Upper lobe of left lung (tissue), 4 donors: ENCODE measurements at regions not wholly inside any gene's neighbourhood (a gene's known extent, or its start where the extent isn't known, plus 50 kb on each side); places are given as distances from the start of the nearest gene placed in this dataset.

ENCODE experiments used
- POLR2A ChIP-seq, 4 donors: fragments of 450-650 bp; IDR thresholded peaks; one replicate each; pipeline ENCODE4 v1.5.1; 2016 to 2017; ENCODE audit warnings: antibody characterized with exemption in 4 of 4, mild to moderate bottlenecking in 2 of 4
- POLR2AphosphoS5 ChIP-seq, 2 donors: sonication (generic); formaldehyde crosslinking; IDR thresholded peaks; one replicate each; pipeline ENCODE4 v1.5.1; 2017; ENCODE audit warnings: antibody characterized with exemption in 2 of 2
- TF ChIP-seq, protein P1 (sequence below), 6 experiments: fragments of 450-650 bp in 4 of 6; fragments of 200-600 bp in 2 of 6; sonication (generic) in 2 of 6; IDR thresholded peaks; one replicate each; pipeline ENCODE4 v1.5.1; 2016 to 2019; ENCODE audit warnings: antibody characterized with exemption in 6 of 6

DNA sequence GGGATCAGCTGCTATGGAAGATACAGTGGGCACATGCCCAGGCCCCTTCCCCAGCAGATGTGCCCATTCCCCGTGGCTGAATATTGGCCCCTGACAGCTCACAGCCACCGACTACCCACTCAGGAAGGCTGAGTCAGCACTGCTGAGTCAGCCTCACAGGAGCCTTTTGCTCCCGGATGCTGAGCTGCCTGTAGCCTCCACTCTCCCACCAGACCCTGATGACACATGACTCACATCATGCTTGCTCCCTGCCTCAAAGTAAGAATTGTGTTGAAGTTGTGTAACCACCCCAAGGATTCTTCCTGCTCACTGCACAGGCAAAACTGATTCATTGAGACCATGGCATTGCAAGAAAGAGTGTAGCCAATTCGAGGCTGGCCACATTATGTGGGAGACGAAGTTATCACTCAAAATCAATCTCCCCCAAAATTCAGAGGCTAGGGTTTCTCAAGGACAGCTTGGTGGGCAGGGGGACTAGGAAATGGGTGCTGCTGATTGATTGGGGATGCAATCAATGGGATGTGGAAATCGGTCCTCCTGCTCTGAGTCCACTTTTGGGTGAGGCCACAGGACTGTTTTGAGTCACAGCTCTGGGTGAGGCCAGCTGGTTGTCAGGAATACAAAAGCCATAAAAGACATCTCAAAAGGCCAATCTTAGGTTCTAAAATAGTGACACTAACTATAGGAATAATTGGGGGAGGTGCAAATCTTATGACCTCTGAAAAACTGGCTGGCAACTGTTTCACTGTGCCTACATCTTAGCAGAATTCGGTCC is 556.6 kb upstream of the CDH4 start:
- TF ChIP-seq, protein P1, sequence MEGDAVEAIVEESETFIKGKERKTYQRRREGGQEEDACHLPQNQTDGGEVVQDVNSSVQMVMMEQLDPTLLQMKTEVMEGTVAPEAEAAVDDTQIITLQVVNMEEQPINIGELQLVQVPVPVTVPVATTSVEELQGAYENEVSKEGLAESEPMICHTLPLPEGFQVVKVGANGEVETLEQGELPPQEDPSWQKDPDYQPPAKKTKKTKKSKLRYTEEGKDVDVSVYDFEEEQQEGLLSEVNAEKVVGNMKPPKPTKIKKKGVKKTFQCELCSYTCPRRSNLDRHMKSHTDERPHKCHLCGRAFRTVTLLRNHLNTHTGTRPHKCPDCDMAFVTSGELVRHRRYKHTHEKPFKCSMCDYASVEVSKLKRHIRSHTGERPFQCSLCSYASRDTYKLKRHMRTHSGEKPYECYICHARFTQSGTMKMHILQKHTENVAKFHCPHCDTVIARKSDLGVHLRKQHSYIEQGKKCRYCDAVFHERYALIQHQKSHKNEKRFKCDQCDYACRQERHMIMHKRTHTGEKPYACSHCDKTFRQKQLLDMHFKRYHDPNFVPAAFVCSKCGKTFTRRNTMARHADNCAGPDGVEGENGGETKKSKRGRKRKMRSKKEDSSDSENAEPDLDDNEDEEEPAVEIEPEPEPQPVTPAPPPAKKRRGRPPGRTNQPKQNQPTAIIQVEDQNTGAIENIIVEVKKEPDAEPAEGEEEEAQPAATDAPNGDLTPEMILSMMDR (IDR thresholded peaks at IDR 0.05) = no peak
- TF ChIP-seq POLR2A (IDR thresholded peaks at IDR 0.05) (no peak), POLR2AphosphoS5 (IDR thresholded peaks at IDR 0.05) (no peak)
